ENCODE measurements at regions not wholly inside any gene's neighbourhood (a gene's known extent, or its start where the extent isn't known, plus 50 kb on each side); places are given as distances from the start of the nearest gene placed in this dataset.

DNA sequence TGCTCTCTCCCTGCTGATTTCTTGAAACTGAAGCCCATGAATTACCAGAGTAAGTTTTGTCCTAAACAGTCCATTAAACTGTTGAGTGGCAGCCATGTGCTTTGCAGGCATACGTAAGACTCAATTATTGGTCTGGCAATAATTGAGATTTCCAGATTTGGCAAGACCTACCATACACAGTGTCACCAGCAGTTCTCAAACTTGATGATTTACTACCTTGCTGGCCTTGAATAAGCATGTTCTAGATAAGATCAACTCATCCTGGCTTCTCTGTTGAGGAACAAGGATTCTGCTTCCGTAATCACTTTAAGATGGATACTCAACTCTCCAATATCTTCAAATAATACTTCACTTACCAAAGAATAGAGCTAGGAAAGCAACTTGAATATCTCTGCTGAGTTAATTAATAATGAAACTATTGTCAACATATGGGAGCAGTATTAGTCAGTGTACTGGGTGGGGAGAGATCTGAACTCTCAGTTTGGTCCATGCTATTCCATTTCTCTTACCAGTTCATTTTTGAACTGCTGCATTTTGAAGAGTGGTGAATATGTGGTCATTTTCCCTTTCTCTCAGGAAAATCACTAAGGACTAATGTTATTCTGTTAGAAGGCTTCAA lies 181.4 kb downstream of the IPMK start:
- TF ChIP-seq, protein P1, sequence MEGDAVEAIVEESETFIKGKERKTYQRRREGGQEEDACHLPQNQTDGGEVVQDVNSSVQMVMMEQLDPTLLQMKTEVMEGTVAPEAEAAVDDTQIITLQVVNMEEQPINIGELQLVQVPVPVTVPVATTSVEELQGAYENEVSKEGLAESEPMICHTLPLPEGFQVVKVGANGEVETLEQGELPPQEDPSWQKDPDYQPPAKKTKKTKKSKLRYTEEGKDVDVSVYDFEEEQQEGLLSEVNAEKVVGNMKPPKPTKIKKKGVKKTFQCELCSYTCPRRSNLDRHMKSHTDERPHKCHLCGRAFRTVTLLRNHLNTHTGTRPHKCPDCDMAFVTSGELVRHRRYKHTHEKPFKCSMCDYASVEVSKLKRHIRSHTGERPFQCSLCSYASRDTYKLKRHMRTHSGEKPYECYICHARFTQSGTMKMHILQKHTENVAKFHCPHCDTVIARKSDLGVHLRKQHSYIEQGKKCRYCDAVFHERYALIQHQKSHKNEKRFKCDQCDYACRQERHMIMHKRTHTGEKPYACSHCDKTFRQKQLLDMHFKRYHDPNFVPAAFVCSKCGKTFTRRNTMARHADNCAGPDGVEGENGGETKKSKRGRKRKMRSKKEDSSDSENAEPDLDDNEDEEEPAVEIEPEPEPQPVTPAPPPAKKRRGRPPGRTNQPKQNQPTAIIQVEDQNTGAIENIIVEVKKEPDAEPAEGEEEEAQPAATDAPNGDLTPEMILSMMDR (IDR thresholded peaks at IDR 0.05): no peak
- no peak for TF ChIP-seq POLR2A (IDR thresholded peaks at IDR 0.05)
- no peak for TF ChIP-seq EP300 (IDR thresholded peaks at IDR 0.05)

All from sigmoid colon (tissue), 4 donors.